Astrocyte (in vitro differentiated cells and primary cell): ENCODE measurements at regions not wholly inside any gene's neighbourhood (a gene's known extent, or its start where the extent isn't known, plus 50 kb on each side); places are given as distances from the start of the nearest gene placed in this dataset.

ENCODE experiments used
- DNase-seq: peaks from one replicate; pipeline ENCODE4 v3.0.0-alpha.2; 2010; ENCODE audit warnings: low read depth
- FAIRE-seq: peaks from 2 replicates; lab custom pipeline; 2011; peaks lifted over from hg19 to GRCh38; lab: Jason Lieb, UNC
- H2AFZ ChIP-seq: 2 replicates; pipeline ENCODE4 v1.6.0; 2012; ENCODE audit warnings: low read depth, low read length, inconsistent platforms
- H3K27ac ChIP-seq: 2 replicates; pipeline ENCODE4 v1.5.1; 2011; ENCODE audit warnings: low read depth, low read length, inconsistent platforms
- H3K27me3 ChIP-seq: 2 replicates; pipeline ENCODE4 v1.6.0; 2011; ENCODE audit warnings: low read length, inconsistent platforms; ENCODE audit not compliant: insufficient read depth
- H3K36me3 ChIP-seq: 2 replicates; pipeline ENCODE4 v1.5.1; 2011; ENCODE audit warnings: low read length, inconsistent platforms; ENCODE audit not compliant: insufficient read depth
- H3K4me1 ChIP-seq: 2 replicates; pipeline ENCODE4 v1.5.1; 2011; ENCODE audit warnings: low read length, inconsistent platforms; ENCODE audit not compliant: insufficient read depth
- H3K4me2 ChIP-seq: 2 replicates; pipeline ENCODE4 v1.6.0; 2012; ENCODE audit warnings: low read length, inconsistent platforms
- H3K4me3 ChIP-seq: 2 replicates; pipeline ENCODE4 v1.5.1; 2011; ENCODE audit warnings: low read depth, mild to moderate bottlenecking, low read length, inconsistent platforms; ENCODE audit not compliant: insufficient read depth
- H3K79me2 ChIP-seq: 2 replicates; pipeline ENCODE4 v1.6.0; 2012; ENCODE audit warnings: mild to moderate bottlenecking, low read length, inconsistent platforms; ENCODE audit not compliant: insufficient read depth
- H3K9ac ChIP-seq: 2 replicates; pipeline ENCODE4 v1.6.0; 2012; ENCODE audit warnings: mild to moderate bottlenecking, low read length, inconsistent platforms
- H3K9me3 ChIP-seq: 2 replicates; pipeline ENCODE4 v1.5.1; 2012; ENCODE audit warnings: low read depth, mild to moderate bottlenecking, low read length, inconsistent platforms; ENCODE audit not compliant: insufficient read depth
- H4K20me1 ChIP-seq: 2 replicates; pipeline ENCODE4 v1.6.0; 2012; ENCODE audit warnings: low read length, inconsistent platforms; ENCODE audit not compliant: insufficient read depth
- H3K27ac Mint-ChIP-seq: one replicate; pipeline ENCODE4 v1.8.0; 2021; ENCODE audit warnings: mild to moderate bottlenecking, mixed read lengths; ENCODE audit not compliant: unreplicated experiment
- H3K27me3 Mint-ChIP-seq: one replicate; pipeline ENCODE4 v1.8.0; 2021; ENCODE audit warnings: low read depth, mixed read lengths; ENCODE audit not compliant: unreplicated experiment
- H3K36me3 Mint-ChIP-seq: one replicate; pipeline ENCODE4 v1.8.0; 2021; ENCODE audit warnings: low read depth, mixed read lengths; ENCODE audit not compliant: unreplicated experiment
- H3K4me1 Mint-ChIP-seq: one replicate; pipeline ENCODE4 v1.8.0; 2021; ENCODE audit warnings: low read depth, mixed read lengths; ENCODE audit not compliant: unreplicated experiment
- H3K4me3 Mint-ChIP-seq: one replicate; pipeline ENCODE4 v1.8.0; 2021; ENCODE audit warnings: mild to moderate bottlenecking, moderate library complexity, mixed read lengths; ENCODE audit not compliant: unreplicated experiment
- H3K9me3 Mint-ChIP-seq: one replicate; pipeline ENCODE4 v1.8.0; 2021; ENCODE audit warnings: mild to moderate bottlenecking, mixed read lengths; ENCODE audit not compliant: unreplicated experiment
- EZH2 ChIP-seq: IDR thresholded peaks from 2 replicates; pipeline ENCODE4 v1.6.1; 2012; ENCODE audit warnings: mild to moderate bottlenecking, low read length, inconsistent platforms; ENCODE audit not compliant: insufficient read depth
- TF ChIP-seq, protein P1 (sequence below): IDR thresholded peaks from 2 replicates; pipeline ENCODE4 v1.5.1; 2011; ENCODE audit warnings: low read depth, mild to moderate bottlenecking, inconsistent platforms, low read length, moderate library complexity; ENCODE audit not compliant: insufficient read depth

GRCh38 chr2:43169099-43169945 is 57.1 kb downstream of the ZFP36L2 start:
- H3K79me2 ChIP-seq, result no peaks in the 10 kb centered on the region
- H3K9me3 Mint-ChIP-seq, result no peaks in the 10 kb centered on the region
- H3K4me3 ChIP-seq, result peak overlapping the region; percentile 28
- no peaks in the 10 kb centered on the region for H3K36me3 ChIP-seq
- H3K27me3 Mint-ChIP-seq, result peaks cover 2% of the 10 kb centered on the region
- peak overlapping the region; percentile 66 for H3K9ac ChIP-seq
- H3K27me3 ChIP-seq, result no peaks in the 10 kb centered on the region
- no peak for DNase-seq
- TF ChIP-seq EZH2, result no peak
- TF ChIP-seq, protein P1, sequence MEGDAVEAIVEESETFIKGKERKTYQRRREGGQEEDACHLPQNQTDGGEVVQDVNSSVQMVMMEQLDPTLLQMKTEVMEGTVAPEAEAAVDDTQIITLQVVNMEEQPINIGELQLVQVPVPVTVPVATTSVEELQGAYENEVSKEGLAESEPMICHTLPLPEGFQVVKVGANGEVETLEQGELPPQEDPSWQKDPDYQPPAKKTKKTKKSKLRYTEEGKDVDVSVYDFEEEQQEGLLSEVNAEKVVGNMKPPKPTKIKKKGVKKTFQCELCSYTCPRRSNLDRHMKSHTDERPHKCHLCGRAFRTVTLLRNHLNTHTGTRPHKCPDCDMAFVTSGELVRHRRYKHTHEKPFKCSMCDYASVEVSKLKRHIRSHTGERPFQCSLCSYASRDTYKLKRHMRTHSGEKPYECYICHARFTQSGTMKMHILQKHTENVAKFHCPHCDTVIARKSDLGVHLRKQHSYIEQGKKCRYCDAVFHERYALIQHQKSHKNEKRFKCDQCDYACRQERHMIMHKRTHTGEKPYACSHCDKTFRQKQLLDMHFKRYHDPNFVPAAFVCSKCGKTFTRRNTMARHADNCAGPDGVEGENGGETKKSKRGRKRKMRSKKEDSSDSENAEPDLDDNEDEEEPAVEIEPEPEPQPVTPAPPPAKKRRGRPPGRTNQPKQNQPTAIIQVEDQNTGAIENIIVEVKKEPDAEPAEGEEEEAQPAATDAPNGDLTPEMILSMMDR, result no peak
- H3K4me1 ChIP-seq, result peaks cover 18% of the 10 kb centered on the region
- H3K36me3 Mint-ChIP-seq, result no peaks in the 10 kb centered on the region
- no peaks in the 10 kb centered on the region for H4K20me1 ChIP-seq
- peak overlapping the region; percentile 47 for H3K27ac ChIP-seq
- H3K4me3 Mint-ChIP-seq, result no peak overlapping the region
- peaks cover 1% of the 10 kb centered on the region for H3K9me3 ChIP-seq
- peaks cover 24% of the 10 kb centered on the region for H3K4me1 Mint-ChIP-seq
- H3K4me2 ChIP-seq, result peak overlapping the region; percentile 79
- FAIRE-seq, result no peak
- peak overlapping the region; percentile 61 for H2AFZ ChIP-seq
- peak overlapping the region; percentile 92 for H3K27ac Mint-ChIP-seq

GRCh38 chr2:43168016-43168369 is 58.4 kb downstream of the ZFP36L2 start:
- Histone ChIP-seq H3K36me3 (no peaks in the 10 kb centered on the region), H2AFZ (peak overlapping the region; percentile 61), H3K4me1 (peaks cover 18% of the 10 kb centered on the region), H3K4me3 (no peak overlapping the region), H3K9ac (peak overlapping the region; percentile 66), H3K27ac (no peak overlapping the region), H3K4me2 (peak overlapping the region; percentile 79), H3K9me3 (no peaks in the 10 kb centered on the region), H3K27me3 (no peaks in the 10 kb centered on the region), H3K79me2 (no peaks in the 10 kb centered on the region), H4K20me1 (no peaks in the 10 kb centered on the region)
- TF ChIP-seq EZH2, result no peak
- TF ChIP-seq, protein P1, result no peak
- Mint-ChIP-seq H3K9me3 (no peaks in the 10 kb centered on the region), H3K4me3 (peak overlapping the region; percentile 45), H3K27me3 (peaks cover 4% of the 10 kb centered on the region), H3K4me1 (peaks cover 20% of the 10 kb centered on the region), H3K27ac (peak overlapping the region; percentile 92), H3K36me3 (no peaks in the 10 kb centered on the region)
- FAIRE-seq, result no peak
- DNase-seq, result no peak
